ENCODE measurements at regions not wholly inside any gene's neighbourhood (a gene's known extent, or its start where the extent isn't known, plus 50 kb on each side); places are given as distances from the start of the nearest gene placed in this dataset.

GRCh38 chr10:28945959-28946358, 268.6 kb downstream of the BAMBI start:
- no peak overlapping the region for H3K4me2 ChIP-seq (ENCODE audit: low read length)
- H3F3A ChIP-seq (ENCODE audit: insufficient read depth, low read length): no peaks in the 10 kb centered on the region
- H3K27ac ChIP-seq (ENCODE audit: low read depth, low read length, poor library complexity, severe bottlenecking): no peak overlapping the region
- H3K27me3 ChIP-seq (ENCODE audit: insufficient read depth, low read length): no peaks in the 10 kb centered on the region
- no peak overlapping the region for H3K4me3 ChIP-seq (ENCODE audit: low read depth, low read length, poor library complexity, severe bottlenecking)
- H2AFZ ChIP-seq (ENCODE audit: low read length): no peak overlapping the region
- H4K20me1 ChIP-seq (ENCODE audit: insufficient read depth, low read length): no peaks in the 10 kb centered on the region
- no peaks in the 10 kb centered on the region for H3K9me3 ChIP-seq (ENCODE audit: low read length)
- TF ChIP-seq CTCF (IDR thresholded peaks at IDR 0.05; ENCODE audit: low read length) (no peak), EZH2 (IDR thresholded peaks at IDR 0.05; ENCODE audit: borderline replicate concordance, low read length) (no peak)
- no peaks in the 10 kb centered on the region for H3K79me2 ChIP-seq (ENCODE audit: insufficient read depth, low read length)
- H3K4me1 ChIP-seq (ENCODE audit: insufficient read depth, low read length, severe bottlenecking): no peaks in the 10 kb centered on the region
- H3K9me2 ChIP-seq (ENCODE audit: low read depth, low read length): no peaks in the 10 kb centered on the region
- no peak overlapping the region for H3K9ac ChIP-seq (ENCODE audit: low read length)
- no peaks in the 10 kb centered on the region for H3K36me3 ChIP-seq (ENCODE audit: insufficient read depth, low read length)

DNA sequence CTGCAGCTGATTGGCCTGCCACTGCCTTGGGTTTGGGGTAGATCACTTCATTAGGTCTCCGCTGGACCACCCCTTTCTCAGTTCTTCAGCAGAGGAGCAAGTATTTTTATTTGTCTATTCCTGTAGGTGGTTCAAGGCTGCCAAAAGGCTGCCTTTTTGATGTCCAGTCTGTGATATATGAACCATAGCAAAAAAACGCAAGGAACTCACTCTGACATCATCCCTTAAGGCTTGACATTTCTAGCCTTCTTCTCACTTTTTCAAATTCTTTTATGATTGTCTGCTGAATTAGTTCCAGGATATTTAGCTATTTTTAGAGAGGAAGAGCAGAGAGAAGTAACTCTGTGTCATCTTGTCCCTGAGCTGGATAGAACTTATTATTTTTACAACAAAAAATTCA, 269.2 kb downstream of the BAMBI start:
- Histone ChIP-seq H3K9me3 (ENCODE audit: low read length) (no peaks in the 10 kb centered on the region), H3K27ac (ENCODE audit: low read depth, low read length, poor library complexity, severe bottlenecking) (no peak overlapping the region), H2AFZ (ENCODE audit: low read length) (no peak overlapping the region), H4K20me1 (ENCODE audit: insufficient read depth, low read length) (no peaks in the 10 kb centered on the region), H3K4me1 (ENCODE audit: insufficient read depth, low read length, severe bottlenecking) (no peaks in the 10 kb centered on the region), H3F3A (ENCODE audit: insufficient read depth, low read length) (no peaks in the 10 kb centered on the region), H3K9ac (ENCODE audit: low read length) (no peak overlapping the region), H3K4me3 (ENCODE audit: low read depth, low read length, poor library complexity, severe bottlenecking) (no peak overlapping the region), H3K36me3 (ENCODE audit: insufficient read depth, low read length) (no peaks in the 10 kb centered on the region), H3K4me2 (ENCODE audit: low read length) (no peak overlapping the region), H3K9me2 (ENCODE audit: low read depth, low read length) (no peaks in the 10 kb centered on the region), H3K27me3 (ENCODE audit: insufficient read depth, low read length) (no peaks in the 10 kb centered on the region), H3K79me2 (ENCODE audit: insufficient read depth, low read length) (no peaks in the 10 kb centered on the region)
- no peak for TF ChIP-seq EZH2 (IDR thresholded peaks at IDR 0.05; ENCODE audit: borderline replicate concordance, low read length)
- TF ChIP-seq CTCF (IDR thresholded peaks at IDR 0.05; ENCODE audit: low read length): no peak

DNA sequence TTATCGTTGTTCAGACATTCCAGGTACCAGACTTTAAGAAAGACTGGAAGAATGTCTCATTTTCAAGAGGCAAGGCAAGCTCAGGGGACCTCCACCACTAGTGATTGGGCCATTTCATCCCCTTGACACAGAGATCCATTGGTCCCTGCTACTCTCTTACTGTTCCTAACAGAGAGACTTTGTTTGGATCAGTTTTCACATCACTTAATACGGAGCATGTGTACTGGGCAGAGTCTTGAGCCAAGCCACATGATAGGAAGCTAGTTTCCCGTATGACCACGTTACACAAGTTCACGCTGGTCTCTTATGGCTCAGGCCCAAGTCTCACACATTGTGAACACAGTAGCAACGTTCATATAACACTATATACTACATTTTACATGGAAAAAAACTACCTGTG, 269.9 kb downstream of the BAMBI start:
- Histone ChIP-seq H3K9ac (ENCODE audit: low read length) (no peak overlapping the region), H3K79me2 (ENCODE audit: insufficient read depth, low read length) (no peaks in the 10 kb centered on the region), H3K4me3 (ENCODE audit: low read depth, low read length, poor library complexity, severe bottlenecking) (no peak overlapping the region), H3K36me3 (ENCODE audit: insufficient read depth, low read length) (no peaks in the 10 kb centered on the region), H2AFZ (ENCODE audit: low read length) (no peak overlapping the region), H4K20me1 (ENCODE audit: insufficient read depth, low read length) (no peaks in the 10 kb centered on the region), H3F3A (ENCODE audit: insufficient read depth, low read length) (no peaks in the 10 kb centered on the region), H3K27ac (ENCODE audit: low read depth, low read length, poor library complexity, severe bottlenecking) (no peak overlapping the region), H3K9me2 (ENCODE audit: low read depth, low read length) (no peaks in the 10 kb centered on the region), H3K4me1 (ENCODE audit: insufficient read depth, low read length, severe bottlenecking) (no peaks in the 10 kb centered on the region), H3K9me3 (ENCODE audit: low read length) (no peaks in the 10 kb centered on the region), H3K4me2 (ENCODE audit: low read length) (no peak overlapping the region), H3K27me3 (ENCODE audit: insufficient read depth, low read length) (no peaks in the 10 kb centered on the region)
- no peak for TF ChIP-seq CTCF (IDR thresholded peaks at IDR 0.05; ENCODE audit: low read length)
- no peak for TF ChIP-seq EZH2 (IDR thresholded peaks at IDR 0.05; ENCODE audit: borderline replicate concordance, low read length)

Data from OCI-LY1 (cell line).